LNCAP (cell line): ENCODE measurements at regions not wholly inside any gene's neighbourhood (a gene's known extent, or its start where the extent isn't known, plus 50 kb on each side); places are given as distances from the start of the nearest gene placed in this dataset.

Experiments used
- CTCF ChIP-seq: fragments of 450-650 bp; IDR thresholded peaks from 2 replicates; pipeline ENCODE4 v1.5.1; 2017; ENCODE audit warnings: mild to moderate bottlenecking

DNA sequence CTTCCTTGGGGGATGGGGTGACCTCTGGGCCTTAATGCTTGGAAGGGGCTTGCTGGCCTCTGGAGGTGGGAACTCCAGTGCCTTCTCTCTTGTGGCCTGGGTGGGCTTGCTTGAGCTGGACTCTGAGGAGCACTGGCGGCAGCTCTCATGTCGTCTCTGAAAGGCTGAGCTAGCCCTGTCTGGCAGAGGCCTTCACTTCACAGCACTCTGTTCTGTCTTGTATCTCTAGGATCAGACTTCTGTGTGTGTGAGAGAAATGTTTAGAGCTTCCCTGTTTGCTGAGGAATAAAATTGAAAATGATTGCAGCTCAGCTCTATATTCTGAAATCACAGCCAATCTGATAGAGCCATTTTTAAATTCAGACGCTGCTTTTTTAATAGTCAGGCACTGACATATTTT, 185.3 kb downstream of the KCNRG start:
- no peak for TF ChIP-seq CTCF

DNA sequence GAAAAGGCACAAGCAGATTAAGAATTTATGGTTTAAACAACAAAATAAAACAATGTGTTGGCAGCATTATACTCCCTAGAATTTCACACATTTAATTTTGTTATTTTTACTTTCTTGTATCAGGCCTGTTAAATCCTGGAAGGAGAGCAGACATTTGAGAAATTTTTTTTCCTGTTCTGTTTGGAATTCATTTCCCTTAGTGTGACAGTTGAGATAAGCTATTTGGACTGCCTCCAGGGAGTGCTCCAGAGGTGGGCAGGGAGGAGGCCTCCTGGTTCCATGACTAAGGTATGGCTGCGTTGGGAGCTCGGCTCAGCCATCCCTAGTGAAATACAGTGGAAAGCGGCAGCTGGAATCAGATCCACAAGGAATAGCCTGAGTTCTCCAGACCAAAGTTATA, 185.7 kb downstream of the KCNRG start:
- no peak for TF ChIP-seq CTCF

GRCh38 chr13:50202485-50202884, 187.2 kb downstream of the KCNRG start:
- no peak for TF ChIP-seq CTCF

DNA sequence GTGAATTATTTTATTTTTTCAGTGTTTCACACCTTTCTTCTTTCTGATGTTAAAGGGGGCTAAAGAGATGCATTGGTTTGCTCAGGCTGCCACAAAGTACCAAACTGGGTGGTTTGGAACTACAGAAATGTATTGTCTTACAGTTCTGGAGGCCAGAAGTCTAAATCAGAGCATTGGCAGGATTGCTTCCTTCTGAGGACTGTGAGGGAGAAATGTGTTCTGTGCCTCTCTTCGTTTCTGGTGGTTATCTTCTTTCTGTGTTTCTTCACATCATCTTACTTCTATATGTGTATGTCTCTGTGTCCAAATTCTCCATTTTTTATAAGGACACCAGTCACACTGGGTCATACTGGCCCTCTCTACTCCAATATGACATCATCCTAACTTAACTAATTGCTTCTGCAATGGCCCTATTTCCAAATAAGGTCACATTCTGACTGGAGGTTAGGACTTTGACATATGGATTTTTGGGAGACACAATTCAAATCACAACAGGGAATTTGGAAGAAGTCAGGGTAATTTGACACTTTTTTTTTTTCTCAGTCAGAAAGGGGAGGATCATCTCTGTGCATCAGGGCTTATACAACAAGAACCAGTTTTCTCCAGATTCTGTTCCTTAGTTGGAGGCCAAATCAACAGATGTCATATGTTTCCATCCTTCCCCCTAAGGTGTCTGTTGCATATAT, 188.2 kb downstream of the KCNRG start:
- no peak for TF ChIP-seq CTCF

DNA sequence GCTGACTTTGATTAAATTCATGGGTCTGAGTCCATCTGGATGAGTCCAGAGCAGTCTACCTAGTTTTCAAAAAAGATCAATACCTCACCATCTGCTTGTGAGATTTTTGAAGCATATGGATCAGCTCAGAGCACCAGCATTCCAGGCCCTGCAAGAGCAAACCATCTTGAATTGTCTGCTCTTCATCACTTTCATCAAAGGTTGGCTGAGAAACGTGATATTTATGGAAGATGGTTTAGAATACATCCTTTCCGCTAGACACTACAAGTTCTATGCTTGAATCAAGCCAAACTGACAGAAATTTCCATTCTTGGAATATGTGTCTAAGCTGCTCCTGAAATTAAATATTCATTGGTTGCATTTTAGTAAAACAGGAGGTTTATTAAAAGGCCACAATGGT, 190.3 kb downstream of the KCNRG start:
- no peak for TF ChIP-seq CTCF

DNA sequence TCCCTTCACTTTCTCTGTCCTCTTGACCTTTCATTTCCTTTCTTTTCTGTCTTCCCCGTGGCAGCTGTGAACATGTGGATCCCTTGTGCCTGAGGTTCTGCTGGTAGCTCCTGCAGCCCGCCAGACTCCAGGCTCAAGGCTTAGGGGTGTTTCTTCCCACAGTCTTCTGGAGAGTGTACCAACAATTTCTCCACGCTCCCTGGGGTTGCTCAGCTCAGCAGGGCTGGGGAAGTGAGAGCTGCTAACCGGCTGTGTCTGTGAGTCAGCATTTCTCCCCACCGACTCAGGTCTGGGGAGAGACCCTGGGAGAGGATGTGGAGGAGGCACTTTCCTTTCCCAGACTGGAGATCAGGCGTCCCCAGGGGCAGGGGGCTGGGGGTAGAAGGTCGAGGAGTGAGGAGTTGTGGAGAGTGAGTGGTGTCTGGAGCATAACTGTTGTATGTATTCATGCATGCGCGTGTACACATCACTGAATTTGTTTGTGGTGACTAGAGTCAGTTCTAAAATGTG, 193.6 kb downstream of the KCNRG start:
- no peak for TF ChIP-seq CTCF

GRCh38 chr13:50209631-50210030, 194.4 kb downstream of the KCNRG start:
- TF ChIP-seq CTCF, result no peak

DNA sequence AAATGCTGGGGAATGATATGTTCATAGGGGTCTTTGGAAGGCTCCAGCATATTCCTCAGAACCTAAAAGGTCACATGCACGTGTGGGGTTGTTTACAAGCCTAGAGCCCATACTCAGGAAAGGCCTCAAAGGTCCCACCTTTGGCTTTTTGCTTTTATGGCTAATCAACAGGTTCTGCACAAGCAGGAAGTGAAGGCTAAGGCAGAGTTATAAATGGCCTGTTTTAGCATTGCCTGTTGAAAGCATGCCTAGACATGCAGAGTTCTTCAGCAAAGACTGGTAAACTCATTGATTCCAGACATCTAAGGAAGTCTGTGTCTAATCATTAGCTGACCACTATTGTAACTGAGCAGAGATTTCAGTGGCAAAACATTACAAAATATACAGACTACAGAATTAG, 198.3 kb downstream of the KCNRG start:
- no peak for TF ChIP-seq CTCF
